ENCODE measurements at regions not wholly inside any gene's neighbourhood (a gene's known extent, or its start where the extent isn't known, plus 50 kb on each side); places are given as distances from the start of the nearest gene placed in this dataset.
A peak's percentile ranks its signal among the peaks of the same experiment; 100 is the strongest.

DNA sequence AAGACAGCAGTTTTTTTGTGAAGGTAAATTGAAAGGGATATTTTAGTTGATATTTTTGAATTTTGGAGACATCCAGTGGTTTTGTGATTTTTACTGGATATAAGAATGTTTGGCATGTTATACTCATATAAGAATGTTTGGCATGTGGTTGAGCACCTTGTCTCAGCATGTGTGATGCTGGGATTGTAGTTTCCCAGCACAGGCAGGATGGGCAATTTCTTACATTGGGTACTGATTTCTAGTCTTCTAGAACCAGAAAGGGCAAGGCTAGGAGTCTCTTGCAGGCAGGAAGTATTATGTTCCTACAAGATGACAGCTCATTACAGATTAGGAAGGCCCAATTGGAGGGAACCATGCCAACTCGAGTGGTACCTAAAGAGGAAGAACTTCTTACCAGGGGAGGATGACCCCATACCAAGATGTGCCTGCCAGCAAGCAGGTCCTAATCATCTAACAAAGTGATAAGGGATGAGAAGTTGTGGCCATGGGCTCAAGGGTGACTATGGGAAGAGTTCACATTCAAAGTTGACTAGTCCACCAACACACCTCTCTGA, 377.8 kb downstream of the UTRN start:
- Histone ChIP-seq H3K9me3 (ENCODE audit: control insufficient read depth in 4 of 4, low read length in 3 of 4) (no peaks in the 10 kb centered on the region), H3K4me1 (ENCODE audit: control insufficient read depth in 4 of 4, insufficient read depth in 4 of 4, low read length in 3 of 4) (peaks cover 5 to 48% (median 26%) of the 10 kb centered on the region in 4 donors)

GRCh38 chr6:144664281-144664680, 379.1 kb downstream of the UTRN start:
- H3K9me3 ChIP-seq (ENCODE audit: control insufficient read depth in 4 of 4, low read length in 3 of 4), result no peaks in the 10 kb centered on the region
- H3K4me1 ChIP-seq (ENCODE audit: control insufficient read depth in 4 of 4, insufficient read depth in 4 of 4, low read length in 3 of 4), result peaks cover 5 to 48% (median 25%) of the 10 kb centered on the region in 4 donors
- H3K9ac ChIP-seq (ENCODE audit: low read depth in 1 of 2, low read length in 2 of 2), result peak overlapping the region in 1 of 2 donors; percentile 60
- no peaks in the 10 kb centered on the region for H3K27me3 ChIP-seq (ENCODE audit: control insufficient read depth in 4 of 4, insufficient read depth in 4 of 4, low read length in 3 of 4)
- H3K36me3 ChIP-seq (ENCODE audit: control insufficient read depth in 4 of 4, insufficient read depth in 3 of 4, low read depth in 1 of 4, low read length in 3 of 4), result no peaks in the 10 kb centered on the region
- peak overlapping the region; percentile 32 to 67 for H3K27ac ChIP-seq (ENCODE audit: low read depth in 1 of 2, low read length in 2 of 2)
- WGBS, result 35% methylated on average over 4 of the region's 4 CpGs
- TF ChIP-seq REST (IDR thresholded peaks at IDR 0.05) (no peak), SP1 (IDR thresholded peaks at IDR 0.05) (peak; percentile 31), YY1 (IDR thresholded peaks at IDR 0.05) (peak; percentile 1), HNF4A (conservative IDR thresholded peaks at IDR 0.05) (peak; percentile 44 to 47)
- H3K4me3 ChIP-seq (ENCODE audit: low read depth in 1 of 3, low read length in 3 of 3), result no peak overlapping the region
- DNase-seq (ENCODE audit: low spot score), result no peak

More for the DNA sequence above, 377.8 kb downstream of the UTRN start:
- no peaks in the 10 kb centered on the region for H3K27me3 ChIP-seq (ENCODE audit: control insufficient read depth in 4 of 4, insufficient read depth in 4 of 4, low read length in 3 of 4)
- no peak overlapping the region for H3K27ac ChIP-seq (ENCODE audit: low read depth in 1 of 2, low read length in 2 of 2)
- H3K4me3 ChIP-seq (ENCODE audit: low read depth in 1 of 3, low read length in 3 of 3), result no peak overlapping the region
- no peaks in the 10 kb centered on the region for H3K36me3 ChIP-seq (ENCODE audit: control insufficient read depth in 4 of 4, insufficient read depth in 3 of 4, low read depth in 1 of 4, low read length in 3 of 4)
- no peak overlapping the region for H3K9ac ChIP-seq (ENCODE audit: low read depth in 1 of 2, low read length in 2 of 2)
- 78% methylated on average over 1 of the region's 1 CpG for WGBS
- no peak for DNase-seq (ENCODE audit: low spot score)
- TF ChIP-seq SP1 (IDR thresholded peaks at IDR 0.05) (no peak), HNF4G (IDR thresholded peaks at IDR 0.05) (no peak), NR2F2 (IDR thresholded peaks at IDR 0.05) (no peak), YY1 (IDR thresholded peaks at IDR 0.05) (no peak), HNF4A (conservative IDR thresholded peaks at IDR 0.05) (no peak), RAD21 (IDR thresholded peaks at IDR 0.05) (no peak), CTCF (IDR thresholded peaks at IDR 0.05; ENCODE audit: low read depth, low read length, missing input control) (no peak), GABPA (IDR thresholded peaks at IDR 0.05 in 1 of 2, conservative IDR thresholded peaks at IDR 0.05 in 1 of 2) (no peak), FOXA2 (IDR thresholded peaks at IDR 0.05) (no peak), JUND (IDR thresholded peaks at IDR 0.05) (no peak), ATF3 (IDR thresholded peaks at IDR 0.05) (no peak)

DNA sequence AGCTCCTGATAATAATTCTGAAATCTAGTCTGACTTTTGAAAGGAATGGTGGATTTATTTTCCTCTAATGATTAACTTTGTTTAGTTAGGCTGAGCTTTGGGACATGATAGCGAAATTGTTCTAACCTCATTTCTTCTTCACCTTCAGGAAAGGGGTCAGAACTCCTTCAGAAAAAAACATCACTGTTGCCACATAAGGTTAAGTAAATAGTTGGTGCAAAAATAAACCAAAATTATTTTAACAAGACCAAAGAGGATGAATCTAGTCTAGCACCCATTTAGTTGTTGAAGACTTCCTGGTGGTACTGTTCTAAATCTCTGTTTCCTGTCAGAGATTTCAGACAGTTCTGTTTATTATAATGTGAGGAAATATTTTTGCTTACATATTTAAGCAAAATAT, 379.8 kb downstream of the UTRN start:
- no peak overlapping the region for H3K27ac ChIP-seq (ENCODE audit: low read depth in 1 of 2, low read length in 2 of 2)
- peaks cover 5 to 45% (median 21%) of the 10 kb centered on the region in 4 donors for H3K4me1 ChIP-seq (ENCODE audit: control insufficient read depth in 4 of 4, insufficient read depth in 4 of 4, low read length in 3 of 4)
- no peaks in the 10 kb centered on the region for H3K36me3 ChIP-seq (ENCODE audit: control insufficient read depth in 4 of 4, insufficient read depth in 3 of 4, low read depth in 1 of 4, low read length in 3 of 4)
- WGBS, result 41% methylated on average over 1 of the region's 1 CpG
- DNase-seq (ENCODE audit: low spot score), result no peak
- no peak overlapping the region for H3K4me3 ChIP-seq (ENCODE audit: low read depth in 1 of 3, low read length in 3 of 3)
- H3K9ac ChIP-seq (ENCODE audit: low read depth in 1 of 2, low read length in 2 of 2), result no peak overlapping the region
- no peaks in the 10 kb centered on the region for H3K27me3 ChIP-seq (ENCODE audit: control insufficient read depth in 4 of 4, insufficient read depth in 4 of 4, low read length in 3 of 4)
- H3K9me3 ChIP-seq (ENCODE audit: control insufficient read depth in 4 of 4, low read length in 3 of 4), result no peaks in the 10 kb centered on the region
- TF ChIP-seq SP1 (IDR thresholded peaks at IDR 0.05) (peak; percentile 43), RAD21 (IDR thresholded peaks at IDR 0.05) (peak in 1 of 2 donors; percentile 30), FOXA2 (IDR thresholded peaks at IDR 0.05) (no peak), CTCF (IDR thresholded peaks at IDR 0.05; ENCODE audit: low read depth, low read length, missing input control) (no peak), GABPA (IDR thresholded peaks at IDR 0.05 in 1 of 2, conservative IDR thresholded peaks at IDR 0.05 in 1 of 2) (no peak)
- TF ChIP-seq, protein P1, sequence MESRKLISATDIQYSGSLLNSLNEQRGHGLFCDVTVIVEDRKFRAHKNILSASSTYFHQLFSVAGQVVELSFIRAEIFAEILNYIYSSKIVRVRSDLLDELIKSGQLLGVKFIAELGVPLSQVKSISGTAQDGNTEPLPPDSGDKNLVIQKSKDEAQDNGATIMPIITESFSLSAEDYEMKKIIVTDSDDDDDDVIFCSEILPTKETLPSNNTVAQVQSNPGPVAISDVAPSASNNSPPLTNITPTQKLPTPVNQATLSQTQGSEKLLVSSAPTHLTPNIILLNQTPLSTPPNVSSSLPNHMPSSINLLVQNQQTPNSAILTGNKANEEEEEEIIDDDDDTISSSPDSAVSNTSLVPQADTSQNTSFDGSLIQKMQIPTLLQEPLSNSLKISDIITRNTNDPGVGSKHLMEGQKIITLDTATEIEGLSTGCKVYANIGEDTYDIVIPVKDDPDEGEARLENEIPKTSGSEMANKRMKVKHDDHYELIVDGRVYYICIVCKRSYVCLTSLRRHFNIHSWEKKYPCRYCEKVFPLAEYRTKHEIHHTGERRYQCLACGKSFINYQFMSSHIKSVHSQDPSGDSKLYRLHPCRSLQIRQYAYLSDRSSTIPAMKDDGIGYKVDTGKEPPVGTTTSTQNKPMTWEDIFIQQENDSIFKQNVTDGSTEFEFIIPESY (IDR thresholded peaks at IDR 0.05), result no peak

All from liver (tissue), 8 donors.